Fibroblast of pulmonary artery (primary cell): ENCODE measurements at regions not wholly inside any gene's neighbourhood (a gene's known extent, or its start where the extent isn't known, plus 50 kb on each side); places are given as distances from the start of the nearest gene placed in this dataset.

Experiments
- DNase-seq: peaks from one replicate; pipeline ENCODE4 v3.0.0-alpha.2; 2010; ENCODE audit warnings: low read depth
- H3K4me3 ChIP-seq: replicated peaks from 2 replicates; pipeline ENCODE4 v1.5.1; 2011; ENCODE audit warnings: low read depth, mild to moderate bottlenecking, control low read depth, low read length, moderate library complexity
- TF ChIP-seq, protein P1 (sequence below): IDR thresholded peaks from 2 replicates; pipeline ENCODE4 v1.5.1; 2011; ENCODE audit warnings: mild to moderate bottlenecking, control low read depth, low read length, inconsistent platforms; ENCODE audit errors: missing control alignments

- no peak overlapping the region for H3K4me3 ChIP-seq
- TF ChIP-seq, protein P1, sequence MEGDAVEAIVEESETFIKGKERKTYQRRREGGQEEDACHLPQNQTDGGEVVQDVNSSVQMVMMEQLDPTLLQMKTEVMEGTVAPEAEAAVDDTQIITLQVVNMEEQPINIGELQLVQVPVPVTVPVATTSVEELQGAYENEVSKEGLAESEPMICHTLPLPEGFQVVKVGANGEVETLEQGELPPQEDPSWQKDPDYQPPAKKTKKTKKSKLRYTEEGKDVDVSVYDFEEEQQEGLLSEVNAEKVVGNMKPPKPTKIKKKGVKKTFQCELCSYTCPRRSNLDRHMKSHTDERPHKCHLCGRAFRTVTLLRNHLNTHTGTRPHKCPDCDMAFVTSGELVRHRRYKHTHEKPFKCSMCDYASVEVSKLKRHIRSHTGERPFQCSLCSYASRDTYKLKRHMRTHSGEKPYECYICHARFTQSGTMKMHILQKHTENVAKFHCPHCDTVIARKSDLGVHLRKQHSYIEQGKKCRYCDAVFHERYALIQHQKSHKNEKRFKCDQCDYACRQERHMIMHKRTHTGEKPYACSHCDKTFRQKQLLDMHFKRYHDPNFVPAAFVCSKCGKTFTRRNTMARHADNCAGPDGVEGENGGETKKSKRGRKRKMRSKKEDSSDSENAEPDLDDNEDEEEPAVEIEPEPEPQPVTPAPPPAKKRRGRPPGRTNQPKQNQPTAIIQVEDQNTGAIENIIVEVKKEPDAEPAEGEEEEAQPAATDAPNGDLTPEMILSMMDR = no peak
- no peak for DNase-seq
Measured at GRCh38 chr12:131349397-131350127, 361.3 kb upstream of the SFSWAP start.

GRCh38 chr12:131350943-131351318, 360.0 kb upstream of the SFSWAP start:
- TF ChIP-seq, protein P1 = no peak
- DNase-seq = no peak
- no peak overlapping the region for H3K4me3 ChIP-seq

DNA sequence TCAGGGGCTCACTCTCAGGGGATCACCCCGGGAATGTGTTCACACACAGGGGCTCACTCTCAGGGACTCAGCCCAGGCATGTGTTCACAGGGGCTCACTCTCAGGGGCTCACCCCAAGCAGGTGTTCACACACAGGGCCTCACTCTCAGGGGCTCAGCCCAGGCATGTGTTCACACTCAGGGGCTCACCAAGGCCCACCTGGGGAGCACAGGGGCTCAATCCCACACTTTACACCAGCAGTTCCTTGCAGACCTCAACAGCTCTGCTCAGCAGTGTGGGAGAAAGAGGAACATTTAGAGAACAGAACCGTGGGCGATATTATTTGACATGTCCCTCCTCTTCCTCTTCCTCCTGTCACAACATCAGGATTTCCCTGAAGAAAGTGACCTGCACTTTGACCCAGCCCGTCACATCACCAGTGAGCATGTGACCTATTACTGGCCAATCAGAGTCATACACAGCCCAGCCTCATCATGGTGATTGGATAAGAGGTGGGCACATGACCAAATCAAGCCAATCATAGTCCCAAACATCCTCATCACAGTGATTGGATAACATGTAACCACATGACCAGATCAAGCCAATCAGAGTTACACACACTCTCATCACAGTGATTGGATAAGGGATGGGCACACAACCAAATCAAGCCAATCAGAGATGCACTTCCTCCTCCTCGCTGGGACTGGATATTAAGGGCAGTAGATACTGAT, 359.4 kb upstream of the SFSWAP start:
- DNase-seq = no peak
- TF ChIP-seq, protein P1 = no peak
- no peak overlapping the region for H3K4me3 ChIP-seq

DNA sequence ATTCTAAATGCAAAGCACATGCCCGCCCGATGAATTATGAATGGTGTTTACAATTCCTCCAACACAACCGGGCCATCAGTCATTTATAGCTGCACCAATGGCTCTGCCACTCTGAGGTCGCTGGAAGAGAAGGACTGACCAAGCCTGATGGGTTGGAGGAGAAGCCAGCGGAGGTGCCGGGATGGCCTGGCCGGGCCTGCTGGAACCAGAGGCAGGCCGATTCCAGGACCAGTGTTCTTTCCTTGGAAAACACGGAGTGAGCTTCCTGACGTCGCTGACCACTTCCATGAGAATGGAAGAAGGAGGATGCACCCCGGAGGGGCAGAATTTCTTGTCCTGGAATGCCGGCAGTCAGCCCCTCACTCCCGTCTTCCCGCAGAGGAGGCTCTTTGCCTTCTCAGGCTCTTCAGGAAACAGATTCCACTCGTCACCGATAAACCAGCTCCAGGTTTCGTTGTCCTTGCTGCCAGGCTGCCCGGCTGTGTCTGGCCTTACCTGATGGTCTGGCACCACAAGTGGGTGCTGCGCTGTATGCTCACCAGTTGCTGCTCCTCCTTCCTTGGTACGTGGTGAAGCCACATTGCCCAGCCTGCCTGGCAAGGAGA, 358.5 kb upstream of the SFSWAP start:
- TF ChIP-seq, protein P1 = no peak
- H3K4me3 ChIP-seq = no peak overlapping the region
- no peak for DNase-seq

DNA sequence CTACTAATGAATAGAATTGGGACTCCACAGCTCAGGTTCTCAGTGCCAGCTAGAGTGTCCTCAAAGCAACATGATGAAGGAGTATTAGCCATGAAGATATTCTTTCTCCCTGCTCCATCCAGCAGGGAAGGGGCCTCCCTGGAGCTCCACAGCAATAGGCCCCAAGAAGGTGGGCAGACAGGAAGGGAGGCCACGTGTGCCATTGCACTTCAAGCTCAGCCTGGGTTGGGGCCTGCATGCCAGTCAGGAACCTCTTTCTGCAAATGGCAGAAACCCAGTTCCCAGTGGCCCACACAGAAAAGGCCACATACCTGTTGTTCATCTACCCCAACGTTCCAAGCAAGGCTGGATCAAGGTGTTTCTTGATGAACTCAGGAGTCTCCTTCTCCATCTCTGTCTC, 357.5 kb upstream of the SFSWAP start:
- TF ChIP-seq, protein P1 = no peak
- no peak for DNase-seq

GRCh38 chr12:131353826-131354225, 357.1 kb upstream of the SFSWAP start:
- TF ChIP-seq, protein P1 = no peak
- no peak for DNase-seq

More for the DNA sequence above, 357.5 kb upstream of the SFSWAP start:
- H3K4me3 ChIP-seq = no peak overlapping the region

More at GRCh38 chr12:131353826-131354225, 357.1 kb upstream of the SFSWAP start:
- H3K4me3 ChIP-seq = no peak overlapping the region
